ENCODE measurements at regions not wholly inside any gene's neighbourhood (a gene's known extent, or its start where the extent isn't known, plus 50 kb on each side); places are given as distances from the start of the nearest gene placed in this dataset.

DNA sequence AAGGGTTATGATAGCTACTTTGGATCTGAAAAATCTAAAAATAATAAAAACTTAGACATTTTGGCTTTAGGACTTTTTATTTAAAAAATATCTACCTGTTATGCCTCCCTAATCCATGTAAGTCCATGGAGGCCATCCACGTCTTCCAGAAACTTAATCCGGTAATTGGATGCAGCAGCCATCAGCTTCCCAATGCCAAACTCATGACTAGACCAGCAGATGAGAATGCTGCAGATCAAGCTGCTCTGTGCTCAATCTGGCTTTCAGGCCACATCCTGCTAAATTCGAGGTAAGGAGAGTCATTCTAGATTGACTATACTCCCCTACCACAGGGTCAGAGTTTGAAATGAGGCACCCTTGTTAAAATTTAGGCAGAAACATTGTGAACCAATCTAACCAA, 168.5 kb upstream of the TCERG1L start:
- DNase-seq (ENCODE audit: low read depth) = no peak

DNA sequence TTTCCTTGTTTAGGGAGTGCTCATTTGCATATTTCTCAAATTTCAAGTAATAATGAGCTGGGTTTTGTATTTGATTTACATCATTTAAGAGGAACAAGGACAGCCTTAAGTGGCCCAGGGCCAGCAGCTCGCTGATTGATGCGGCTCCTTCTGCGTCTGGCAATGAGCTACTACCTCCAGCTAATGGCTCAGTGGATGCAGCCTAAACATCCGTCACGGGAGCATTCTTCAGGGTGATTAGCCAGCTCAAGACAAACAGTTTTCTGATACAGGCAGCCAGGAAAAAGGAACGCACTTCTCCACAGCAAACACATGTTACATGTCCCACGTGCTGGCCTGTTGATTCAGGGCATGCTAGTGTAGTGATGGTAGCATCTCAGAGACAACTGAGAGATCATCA, 169.3 kb upstream of the TCERG1L start:
- DNase-seq (ENCODE audit: low read depth) = no peak

DNA sequence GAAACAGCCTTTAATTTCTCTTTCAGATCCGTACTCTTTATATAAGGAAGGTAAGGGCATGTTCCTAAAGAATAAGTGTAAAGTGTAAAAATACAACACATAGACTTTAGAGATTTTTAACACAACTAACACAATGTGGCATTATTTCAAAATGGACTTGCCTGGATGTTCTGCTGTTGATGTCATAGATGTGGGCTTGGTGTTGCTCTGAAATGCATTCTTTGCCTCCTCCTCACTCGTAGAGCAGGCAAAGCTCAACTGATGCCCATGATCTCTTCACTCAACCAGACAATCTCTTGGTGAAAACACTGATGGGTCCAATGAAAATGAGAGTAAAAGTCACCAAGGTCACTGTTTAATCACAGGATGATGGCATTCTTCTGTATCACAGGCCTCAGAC, 174.2 kb upstream of the TCERG1L start:
- no peak for DNase-seq (ENCODE audit: low read depth)

GRCh38 chr10:131487822-131488221, 176.3 kb upstream of the TCERG1L start:
- no peak for DNase-seq (ENCODE audit: low read depth)

GRCh38 chr10:131490991-131491594, 179.6 kb upstream of the TCERG1L start:
- no peak for DNase-seq (ENCODE audit: low read depth)

DNA sequence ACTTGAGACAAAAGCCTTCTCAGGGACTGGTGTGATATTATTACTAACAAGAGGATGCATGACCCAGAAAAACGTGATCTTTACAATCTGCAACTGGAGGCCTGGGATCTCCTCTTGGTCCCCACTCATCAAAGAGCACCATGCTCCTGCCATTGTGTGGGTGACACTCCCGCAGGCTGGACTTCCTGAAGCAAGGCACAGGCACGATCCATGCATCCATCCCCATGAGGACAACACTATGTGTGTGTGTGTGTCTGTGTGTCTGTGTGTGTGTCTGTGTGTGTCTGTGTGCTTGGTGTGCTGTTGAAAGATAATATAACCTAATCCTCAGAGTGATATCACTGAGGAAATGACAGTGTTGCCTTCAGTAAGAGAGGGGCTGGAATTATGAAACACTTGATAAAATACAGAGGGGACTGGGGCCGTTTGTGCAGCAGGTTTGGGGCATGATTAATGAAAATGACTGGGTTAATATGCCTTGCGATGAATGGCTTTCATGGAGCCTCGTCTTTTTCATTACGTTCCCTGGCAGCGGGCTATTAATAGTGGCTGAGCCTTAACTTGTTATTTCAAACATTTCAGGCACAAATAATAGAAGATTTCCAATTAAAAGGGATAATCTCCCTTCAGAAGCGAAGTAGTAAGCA, 180.8 kb upstream of the TCERG1L start:
- DNase-seq (ENCODE audit: low read depth) = no peak

DNA sequence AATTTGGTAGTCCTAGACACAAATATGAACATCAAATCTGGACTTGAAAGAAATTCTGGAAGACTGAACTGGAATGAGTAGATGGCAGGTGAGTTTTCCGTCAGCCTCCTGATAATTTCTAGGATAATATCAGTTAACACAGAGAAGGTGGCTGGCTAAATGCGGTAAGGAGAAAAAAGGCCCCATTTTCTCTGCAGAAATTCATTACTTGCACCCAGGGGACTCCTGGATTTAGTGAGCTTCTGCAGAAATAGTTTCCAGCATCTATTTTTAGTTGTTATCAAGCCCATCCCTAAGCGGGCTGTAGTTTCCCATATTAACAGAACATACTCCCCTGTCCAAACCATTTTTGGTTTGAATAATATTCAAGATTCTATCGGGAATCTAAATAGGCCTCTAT, 181.9 kb upstream of the TCERG1L start:
- no peak for DNase-seq (ENCODE audit: low read depth)

DNA sequence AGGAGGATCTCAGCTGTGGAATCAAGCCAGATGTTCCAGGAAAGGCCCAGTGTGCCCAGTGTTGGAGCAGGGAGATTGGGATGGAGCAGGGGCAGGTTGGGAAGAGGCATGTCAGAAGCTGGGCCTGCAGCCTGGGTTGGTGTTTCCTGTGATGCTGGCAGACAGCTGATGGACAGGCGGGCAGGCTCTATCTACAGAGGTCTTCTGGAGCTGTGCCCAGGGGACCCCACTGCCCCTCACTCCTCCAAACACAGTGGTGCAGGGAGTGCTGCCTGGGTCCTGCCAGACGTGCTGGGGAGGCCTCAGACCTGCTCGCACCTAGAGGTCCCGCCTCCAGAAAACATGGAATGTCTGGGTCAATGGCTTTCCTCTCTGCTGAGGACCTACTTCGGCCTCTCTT, 182.9 kb upstream of the TCERG1L start:
- DNase-seq (ENCODE audit: low read depth) = no peak

GRCh38 chr10:131495224-131495623, 183.7 kb upstream of the TCERG1L start:
- no peak for DNase-seq (ENCODE audit: low read depth)

DNA sequence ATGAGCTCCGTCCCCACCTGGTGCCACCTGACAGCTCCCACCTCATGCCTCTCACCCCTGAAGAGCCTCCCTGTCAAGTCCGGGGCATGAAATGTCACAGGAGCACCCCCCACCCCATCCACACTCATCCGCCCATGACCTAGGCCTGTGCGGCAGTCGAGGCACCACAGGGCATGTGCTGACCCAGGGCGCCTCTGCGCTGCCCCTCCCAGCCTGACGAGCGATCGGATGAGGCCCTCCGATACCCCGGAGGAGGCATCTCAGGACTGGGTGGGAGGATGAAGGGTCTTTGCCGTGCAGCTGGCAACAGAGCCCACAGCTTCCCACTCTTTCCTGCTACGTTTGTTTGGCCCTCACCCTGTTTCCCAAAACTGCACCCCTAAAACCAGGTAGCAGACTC, 184.4 kb upstream of the TCERG1L start:
- DNase-seq (ENCODE audit: low read depth) = no peak

DNA sequence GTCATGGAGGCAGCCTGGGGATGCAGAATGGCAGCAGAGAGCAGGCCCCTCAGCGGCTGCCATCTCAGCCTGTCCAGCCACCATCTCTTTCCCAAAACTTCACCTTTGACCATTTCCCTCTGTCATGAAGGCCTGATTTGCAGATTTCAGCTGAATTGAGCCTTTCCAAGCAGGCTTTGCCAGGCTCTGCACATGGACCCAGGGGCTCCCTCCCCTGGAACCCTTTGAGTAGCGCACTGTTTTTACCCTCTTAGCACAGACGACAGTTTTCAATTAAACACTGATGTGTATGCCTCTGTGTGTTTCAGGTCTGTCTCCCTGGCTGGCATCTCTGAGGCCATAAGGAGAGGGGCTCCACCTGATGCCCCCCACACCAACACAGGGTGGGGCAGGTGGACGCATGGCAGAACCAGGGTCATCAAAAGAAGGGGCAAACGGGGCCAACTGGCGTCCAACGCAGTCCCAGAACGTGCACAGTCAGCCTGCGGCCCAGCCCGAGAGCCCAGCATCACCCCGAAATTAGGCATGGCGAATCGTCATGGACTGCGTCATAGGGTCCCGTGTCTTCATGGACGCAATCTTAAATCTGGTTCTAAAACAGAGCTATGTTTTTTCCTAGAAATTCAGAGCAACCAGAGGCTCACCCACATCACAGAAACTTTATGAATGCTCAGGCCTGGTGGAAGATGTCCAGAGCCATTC, 185.0 kb upstream of the TCERG1L start:
- no peak for DNase-seq (ENCODE audit: low read depth)

DNA sequence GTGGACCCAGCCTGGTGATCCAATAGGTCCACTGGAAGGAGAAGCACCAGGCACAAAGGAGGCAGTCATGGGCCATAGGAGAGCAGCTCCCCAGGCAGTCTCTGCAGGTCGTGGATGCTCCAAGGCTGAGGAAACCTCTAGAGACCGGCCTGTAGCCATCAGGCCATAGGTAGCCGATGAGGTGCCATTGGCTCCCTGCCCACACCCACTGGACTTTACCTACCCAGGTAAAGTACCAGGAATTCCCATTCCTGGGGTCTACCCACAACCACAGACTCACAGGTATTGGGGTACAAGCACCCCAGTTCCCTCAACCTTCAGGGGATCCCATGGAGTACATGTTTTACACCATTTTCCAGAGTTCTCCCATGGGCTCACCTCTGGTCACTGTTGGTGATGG, 188.0 kb upstream of the TCERG1L start:
- DNase-seq (ENCODE audit: low read depth) = no peak

- no peak for DNase-seq (ENCODE audit: low read depth)
These were observed 188.7 kb upstream of the TCERG1L start for GRCh38 chr10:131500181-131500580.

GRCh38 chr10:131500892-131501291, 189.4 kb upstream of the TCERG1L start:
- no peak for DNase-seq (ENCODE audit: low read depth)

- DNase-seq (ENCODE audit: low read depth) = no peak
These were observed 192.5 kb upstream of the TCERG1L start for GRCh38 chr10:131503992-131504391.

DNA sequence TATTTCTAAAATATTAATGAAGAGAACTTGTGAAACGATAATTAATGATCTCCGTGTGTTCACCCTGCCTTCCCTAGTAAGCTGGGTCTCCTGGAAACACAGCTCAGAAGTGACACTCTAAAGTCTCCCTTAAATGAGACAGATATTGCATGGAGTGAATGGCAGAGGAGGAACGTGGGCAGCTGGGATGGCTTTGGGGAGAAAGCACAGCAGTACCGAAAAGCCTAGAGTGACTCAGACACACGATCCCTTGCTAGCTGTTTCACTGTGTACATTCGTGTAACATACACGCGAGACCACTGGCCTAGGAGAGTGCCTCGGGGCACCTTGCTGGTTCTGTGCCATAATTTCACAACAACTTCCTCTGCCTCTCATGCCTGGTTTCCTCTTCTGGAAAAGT, 199.9 kb upstream of the TCERG1L start:
- DNase-seq (ENCODE audit: low read depth) = no peak

DNA sequence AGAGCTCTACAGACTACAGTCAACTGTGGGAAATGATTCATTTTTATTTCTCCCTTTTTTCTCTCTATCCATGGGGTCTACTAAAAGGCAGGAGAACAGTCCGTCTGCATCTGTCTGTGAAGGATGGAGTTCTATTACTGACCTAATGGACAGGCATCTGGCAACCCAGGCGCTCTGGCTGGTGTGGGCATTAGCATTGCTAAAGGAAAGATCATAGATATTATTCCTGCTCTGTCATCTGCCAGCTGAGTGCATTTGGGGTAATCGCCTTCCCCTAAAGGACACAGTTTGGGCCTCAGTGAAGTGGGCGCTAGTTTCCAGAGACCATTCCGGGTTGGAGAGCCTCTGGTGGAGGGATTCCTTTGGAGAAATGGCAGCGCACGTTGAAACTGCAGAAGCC, 201.3 kb upstream of the TCERG1L start:
- DNase-seq (ENCODE audit: low read depth) = no peak

GRCh38 chr10:131513445-131513844, 201.9 kb upstream of the TCERG1L start:
- DNase-seq (ENCODE audit: low read depth) = no peak

DNA sequence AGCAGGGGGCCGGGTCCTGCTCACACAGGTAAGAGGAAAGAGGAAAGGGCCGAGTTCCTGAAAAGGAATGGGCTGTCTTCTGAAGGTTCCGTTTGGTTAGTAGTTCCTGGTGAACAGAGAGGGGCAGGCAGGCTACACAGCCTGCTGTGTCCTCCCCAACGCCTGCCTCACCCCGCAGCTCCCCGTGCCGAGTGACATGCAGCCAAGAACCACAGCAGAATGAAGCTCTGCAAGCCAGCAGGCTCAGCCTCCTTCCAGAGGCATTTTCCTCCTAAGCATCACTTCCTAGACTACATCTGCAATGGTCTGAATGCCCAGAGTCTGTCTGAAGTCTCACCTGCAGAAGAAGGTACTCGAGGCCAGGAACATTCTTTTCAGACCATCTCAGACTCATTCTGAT, 202.4 kb upstream of the TCERG1L start:
- no peak for DNase-seq (ENCODE audit: low read depth)

GRCh38 chr10:131514454-131514853, 202.9 kb upstream of the TCERG1L start:
- DNase-seq (ENCODE audit: low read depth) = no peak

DNA sequence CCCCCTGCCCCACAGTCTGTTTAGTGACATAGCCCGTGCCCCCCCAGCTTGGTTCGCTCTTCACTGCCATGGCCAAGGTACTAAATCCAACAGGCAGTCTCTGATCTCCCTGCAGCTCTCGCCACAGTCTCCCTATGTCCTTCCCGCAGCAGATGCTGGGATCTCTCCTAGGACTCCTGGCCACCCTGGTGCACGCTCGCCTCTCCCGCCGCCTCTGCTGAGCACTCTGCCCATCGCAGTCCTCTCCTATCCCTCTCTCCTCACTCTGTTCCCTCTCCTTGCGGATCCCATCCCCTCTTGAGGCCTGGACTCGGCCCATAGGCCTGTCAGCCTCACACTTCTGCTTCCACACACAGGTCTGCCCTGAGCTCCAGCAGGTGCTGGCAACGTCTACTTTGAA, 204.8 kb upstream of the TCERG1L start:
- no peak for DNase-seq (ENCODE audit: low read depth)

GRCh38 chr10:131517781-131518180, 206.3 kb upstream of the TCERG1L start:
- DNase-seq (ENCODE audit: low read depth) = no peak
